GM12892 (cell line): ENCODE measurements at regions not wholly inside any gene's neighbourhood (a gene's known extent, or its start where the extent isn't known, plus 50 kb on each side); places are given as distances from the start of the nearest gene placed in this dataset.

ENCODE experiments used
- POLR2A ChIP-seq: IDR thresholded peaks from 2 replicates; pipeline ENCODE4 v1.6.1; 2011; ENCODE audit warnings: low read depth, low read length, control low read depth
- POLR2AphosphoS5 ChIP-seq: IDR thresholded peaks from 2 replicates; pipeline ENCODE4 v1.6.1; 2011; ENCODE audit warnings: low read depth, low read length, control low read depth
- TAF1 ChIP-seq: IDR thresholded peaks from 2 replicates; pipeline ENCODE4 v1.6.1; 2011; ENCODE audit warnings: low read depth, mild to moderate bottlenecking, control low read depth, low read length, borderline replicate concordance

- TF ChIP-seq TAF1 (no peak), POLR2A (no peak), POLR2AphosphoS5 (no peak)
Observed at GRCh38 chr2:223294756-223295155, 242.8 kb downstream of the KCNE4 start.
